HuH-7 (cell line): ENCODE measurements at regions not wholly inside any gene's neighbourhood (a gene's known extent, or its start where the extent isn't known, plus 50 kb on each side); places are given as distances from the start of the nearest gene placed in this dataset.

Experiments used
- DNase-seq: peaks from one replicate; pipeline ENCODE4 v3.0.0; 2011; ENCODE audit warnings: low spot score

GRCh38 chr18:34595690-34596089, 114.4 kb upstream of the DTNA start:
- DNase-seq: no peak

GRCh38 chr18:34598120-34598635, 111.9 kb upstream of the DTNA start:
- DNase-seq: no peak

GRCh38 chr18:34600158-34600557, 109.9 kb upstream of the DTNA start:
- no peak for DNase-seq

GRCh38 chr18:34600874-34601656, 109.0 kb upstream of the DTNA start:
- DNase-seq: no peak

GRCh38 chr18:34604591-34604990, 105.5 kb upstream of the DTNA start:
- DNase-seq: no peak

- no peak for DNase-seq
Observed at GRCh38 chr18:34606851-34607250, 103.2 kb upstream of the DTNA start.

- no peak for DNase-seq
Observed at GRCh38 chr18:34608064-34608463, 102.0 kb upstream of the DTNA start.

GRCh38 chr18:34609986-34610648, 100.0 kb upstream of the DTNA start:
- no peak for DNase-seq

GRCh38 chr18:34611904-34612303, 98.2 kb upstream of the DTNA start:
- no peak for DNase-seq

- DNase-seq: no peak
Observed at GRCh38 chr18:34620258-34620861, 89.7 kb upstream of the DTNA start.

- DNase-seq: no peak
Observed at GRCh38 chr18:34623557-34623956, 86.5 kb upstream of the DTNA start.

GRCh38 chr18:34624551-34624950, 85.5 kb upstream of the DTNA start:
- no peak for DNase-seq

GRCh38 chr18:34626404-34627136, 83.5 kb upstream of the DTNA start:
- no peak for DNase-seq

GRCh38 chr18:34627137-34627920, 82.8 kb upstream of the DTNA start:
- no peak for DNase-seq

GRCh38 chr18:34631093-34631966, 78.8 kb upstream of the DTNA start:
- DNase-seq: peak; percentile 5

- DNase-seq: no peak
Observed at GRCh38 chr18:34632321-34632720, 77.8 kb upstream of the DTNA start.

GRCh38 chr18:34633368-34633767, 76.7 kb upstream of the DTNA start:
- no peak for DNase-seq

- no peak for DNase-seq
Observed at GRCh38 chr18:34637094-34637801, 72.8 kb upstream of the DTNA start.

- no peak for DNase-seq
Observed at GRCh38 chr18:34639687-34640086, 70.4 kb upstream of the DTNA start.

- DNase-seq: no peak
Observed at GRCh38 chr18:34640276-34640675, 69.8 kb upstream of the DTNA start.
